Breast epithelium (tissue), 4 donors: ENCODE measurements at regions not wholly inside any gene's neighbourhood (a gene's known extent, or its start where the extent isn't known, plus 50 kb on each side); places are given as distances from the start of the nearest gene placed in this dataset.

ENCODE experiments used
- DNase-seq, 2 donors: peaks; one replicate each; pipeline ENCODE4 v3.0.0-alpha.2; 2019; ENCODE audit warnings: low spot score in 2 of 2
- H3K27ac ChIP-seq, 2 donors: fragments of 200-600 bp; sonication (generic) in 1 of 2; one replicate each; pipeline ENCODE4 v1.5.1; 2016 to 2019; ENCODE audit warnings: mild to moderate bottlenecking in 1 of 2
- H3K27me3 ChIP-seq, 2 donors: fragments of 200-600 bp; sonication (generic) in 1 of 2; one replicate each; pipeline versions ENCODE4 v1.5.1 to v1.6.0; 2017 to 2019; ENCODE audit warnings: control low read depth in 1 of 2, mild to moderate bottlenecking in 1 of 2
- H3K36me3 ChIP-seq: fragments of 200-600 bp; one replicate; pipeline ENCODE4 v1.5.1; 2019
- H3K4me1 ChIP-seq, 2 donors: fragments of 200-600 bp; sonication (generic); one replicate each; pipeline ENCODE4 v1.5.1; 2016 to 2019; ENCODE audit warnings: control low read depth in 1 of 2
- H3K4me3 ChIP-seq, 3 donors: fragments of 200-600 bp; sonication (generic); 1 replicate in 2 of 3; 2 replicates in 1 of 3; pipeline ENCODE4 v1.5.1; 2016 to 2019; ENCODE audit warnings: mild to moderate bottlenecking in 3 of 3, moderate library complexity in 2 of 3
- H3K9me3 ChIP-seq, 2 donors: fragments of 200-600 bp; sonication (generic) in 1 of 2; one replicate each; pipeline ENCODE4 v1.5.1; 2016 to 2019; ENCODE audit warnings: control low read depth in 1 of 2
- POLR2A ChIP-seq: fragments of 450-650 bp; IDR thresholded peaks from one replicate; pipeline ENCODE4 v1.6.1; 2016; ENCODE audit warnings: antibody characterized with exemption, mild to moderate bottlenecking, moderate library complexity
- POLR2AphosphoS5 ChIP-seq, 3 donors: sonication (generic); formaldehyde crosslinking; IDR thresholded peaks; one replicate each; pipeline ENCODE4 v1.6.1; 2017; ENCODE audit warnings: antibody characterized with exemption in 3 of 3
- intact Hi-C: fragments of 100-400 bp; cut with DNase I; formaldehyde crosslinking; loops from one replicate; pipeline ENCODE4 v1.15.1; 2023; ENCODE audit warnings: low total_unique reads
- TF ChIP-seq, protein P1 (sequence below), 3 donors: fragments of 450-650 bp; IDR thresholded peaks; one replicate each; pipeline ENCODE4 v1.5.1; 2016 to 2017; ENCODE audit warnings: antibody characterized with exemption in 3 of 3, mild to moderate bottlenecking in 3 of 3, moderate library complexity in 3 of 3

GRCh38 chr4:155134136-155134535 is 74.3 kb upstream of the NPY2R start:
- Histone ChIP-seq H3K36me3 (no peaks in the 10 kb centered on the region), H3K27me3 (no peaks in the 10 kb centered on the region), H3K4me1 (no peaks in the 10 kb centered on the region), H3K4me3 (no peak overlapping the region), H3K9me3 (peaks cover 0 to 3% of the 10 kb centered on the region in 2 donors), H3K27ac (no peak overlapping the region)
- intact Hi-C loops, result no loop called here
- DNase-seq, result no peak
- TF ChIP-seq POLR2A (no peak), POLR2AphosphoS5 (IDR thresholded peaks at IDR 0.05) (no peak)
- TF ChIP-seq, protein P1, sequence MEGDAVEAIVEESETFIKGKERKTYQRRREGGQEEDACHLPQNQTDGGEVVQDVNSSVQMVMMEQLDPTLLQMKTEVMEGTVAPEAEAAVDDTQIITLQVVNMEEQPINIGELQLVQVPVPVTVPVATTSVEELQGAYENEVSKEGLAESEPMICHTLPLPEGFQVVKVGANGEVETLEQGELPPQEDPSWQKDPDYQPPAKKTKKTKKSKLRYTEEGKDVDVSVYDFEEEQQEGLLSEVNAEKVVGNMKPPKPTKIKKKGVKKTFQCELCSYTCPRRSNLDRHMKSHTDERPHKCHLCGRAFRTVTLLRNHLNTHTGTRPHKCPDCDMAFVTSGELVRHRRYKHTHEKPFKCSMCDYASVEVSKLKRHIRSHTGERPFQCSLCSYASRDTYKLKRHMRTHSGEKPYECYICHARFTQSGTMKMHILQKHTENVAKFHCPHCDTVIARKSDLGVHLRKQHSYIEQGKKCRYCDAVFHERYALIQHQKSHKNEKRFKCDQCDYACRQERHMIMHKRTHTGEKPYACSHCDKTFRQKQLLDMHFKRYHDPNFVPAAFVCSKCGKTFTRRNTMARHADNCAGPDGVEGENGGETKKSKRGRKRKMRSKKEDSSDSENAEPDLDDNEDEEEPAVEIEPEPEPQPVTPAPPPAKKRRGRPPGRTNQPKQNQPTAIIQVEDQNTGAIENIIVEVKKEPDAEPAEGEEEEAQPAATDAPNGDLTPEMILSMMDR (IDR thresholded peaks at IDR 0.05), result no peak

- intact Hi-C loops, result no loop called here
- no peak for DNase-seq
- Histone ChIP-seq H3K9me3 (no peaks in the 10 kb centered on the region), H3K4me1 (no peaks in the 10 kb centered on the region), H3K4me3 (no peak overlapping the region), H3K27me3 (no peaks in the 10 kb centered on the region), H3K36me3 (no peaks in the 10 kb centered on the region), H3K27ac (no peak overlapping the region)
- TF ChIP-seq POLR2AphosphoS5 (IDR thresholded peaks at IDR 0.05) (no peak), POLR2A (no peak)
- TF ChIP-seq, protein P1 (IDR thresholded peaks at IDR 0.05), result no peak
Observed at GRCh38 chr4:155140889-155141288, 67.5 kb upstream of the NPY2R start.

- TF ChIP-seq, protein P1 (IDR thresholded peaks at IDR 0.05), result no peak
- intact Hi-C loops, result no loop called here
- H3K4me3 ChIP-seq, result no peak overlapping the region
- H3K36me3 ChIP-seq, result no peaks in the 10 kb centered on the region
- H3K27ac ChIP-seq, result no peak overlapping the region
- H3K4me1 ChIP-seq, result no peaks in the 10 kb centered on the region
- DNase-seq, result no peak
- H3K27me3 ChIP-seq, result no peaks in the 10 kb centered on the region
- H3K9me3 ChIP-seq, result no peaks in the 10 kb centered on the region
Observed at GRCh38 chr4:155143512-155143911, 64.9 kb upstream of the NPY2R start.
